ENCODE measurements at regions not wholly inside any gene's neighbourhood (a gene's known extent, or its start where the extent isn't known, plus 50 kb on each side); places are given as distances from the start of the nearest gene placed in this dataset.

- Histone ChIP-seq H3K79me2 (ENCODE audit: control insufficient read depth, insufficient read depth, low read length) (no peaks in the 10 kb centered on the region), H3K4me2 (ENCODE audit: control insufficient read depth, insufficient read depth) (no peak overlapping the region), H4K20me1 (ENCODE audit: control insufficient read depth, insufficient read depth) (no peaks in the 10 kb centered on the region), H3K4me3 (no peak overlapping the region), H3K9ac (ENCODE audit: control insufficient read depth, insufficient read depth, low read length) (no peak overlapping the region), H3K9me3 (replicated peaks; ENCODE audit: control insufficient read depth, insufficient read depth, low read length) (no peaks in the 10 kb centered on the region; the same call in 2 of the 3 replicates), H3K27me3 (replicated peaks in 1 of 2; ENCODE audit: control insufficient read depth in 2 of 2, insufficient read depth in 2 of 2, low read length in 1 of 2) (no peaks in the 10 kb centered on the region), H3K27ac (ENCODE audit: control insufficient read depth, insufficient read depth) (no peak overlapping the region), H2AFZ (ENCODE audit: control insufficient read depth, low read depth, low read length) (no peak overlapping the region), H3K4me1 (ENCODE audit: control insufficient read depth, insufficient read depth, low read length) (no peaks in the 10 kb centered on the region), H3K36me3 (ENCODE audit: control insufficient read depth in 2 of 2, insufficient read depth in 2 of 2, low read length in 1 of 2) (no peaks in the 10 kb centered on the region)
- ATAC-seq (no peak), FAIRE-seq (no peak), DNase-seq (ENCODE audit: low read depth, low spot score) (no peak)
- intact Hi-C loops (cut with micrococcal nuclease; ENCODE audit: unreplicated experiment) (no loop called here), in situ Hi-C loops (cut with MboI) (no loop called here)
- BruUV-seq (replicated peaks) = no TSS peak
- ChIA-PET CTCF (no interaction called here), RAD21 (ENCODE audit: unreplicated experiment) (no interaction called here), SMC1A (ENCODE audit: uncharacterized antibody, unreplicated experiment) (no interaction called here), POLR2A (no interaction called here)
- 48% methylated on average over 2 of the region's 2 CpGs for WGBS (ENCODE audit: insufficient coverage, insufficient replicate concordance, low lambda C conversion rate, missing lambda C conversion rate)
- TF ChIP-seq CEBPZ (IDR thresholded peaks at IDR 0.05; ENCODE audit: low read depth, low read length) (no peak), SIN3A (IDR thresholded peaks at IDR 0.05; ENCODE audit: low read depth, low read length) (no peak), FOXK2 (IDR thresholded peaks at IDR 0.05) (no peak), HCFC1 (IDR thresholded peaks at IDR 0.05; ENCODE audit: low read length) (no peak), MLLT1 (IDR thresholded peaks at IDR 0.05) (no peak), TCF3 (IDR thresholded peaks at IDR 0.05; ENCODE audit: borderline replicate concordance, insufficient read depth, low read depth, low read length) (no peak), KLF5 (IDR thresholded peaks at IDR 0.05; ENCODE audit: partially characterized antibody) (no peak), IKZF1 (conservative IDR thresholded peaks at IDR 0.05) (no peak), HDAC2 (IDR thresholded peaks at IDR 0.05) (no peak), NR2C2 (IDR thresholded peaks at IDR 0.05; ENCODE audit: borderline replicate concordance, control insufficient read depth, insufficient read length, low read depth) (no peak), ATF7 (IDR thresholded peaks at IDR 0.05; ENCODE audit: low read depth) (no peak), CREB1 (IDR thresholded peaks at IDR 0.05; ENCODE audit: low read depth) (no peak), SMAD5 (IDR thresholded peaks at IDR 0.05; ENCODE audit: low read depth) (no peak), USF2 (IDR thresholded peaks at IDR 0.05; ENCODE audit: borderline replicate concordance, low read depth, low read length) (no peak)
- TF ChIP-seq, protein P1, sequence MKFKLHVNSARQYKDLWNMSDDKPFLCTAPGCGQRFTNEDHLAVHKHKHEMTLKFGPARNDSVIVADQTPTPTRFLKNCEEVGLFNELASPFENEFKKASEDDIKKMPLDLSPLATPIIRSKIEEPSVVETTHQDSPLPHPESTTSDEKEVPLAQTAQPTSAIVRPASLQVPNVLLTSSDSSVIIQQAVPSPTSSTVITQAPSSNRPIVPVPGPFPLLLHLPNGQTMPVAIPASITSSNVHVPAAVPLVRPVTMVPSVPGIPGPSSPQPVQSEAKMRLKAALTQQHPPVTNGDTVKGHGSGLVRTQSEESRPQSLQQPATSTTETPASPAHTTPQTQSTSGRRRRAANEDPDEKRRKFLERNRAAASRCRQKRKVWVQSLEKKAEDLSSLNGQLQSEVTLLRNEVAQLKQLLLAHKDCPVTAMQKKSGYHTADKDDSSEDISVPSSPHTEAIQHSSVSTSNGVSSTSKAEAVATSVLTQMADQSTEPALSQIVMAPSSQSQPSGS (IDR thresholded peaks at IDR 0.05; ENCODE audit: low read length) = no peak
- TF ChIP-seq, protein P2, sequence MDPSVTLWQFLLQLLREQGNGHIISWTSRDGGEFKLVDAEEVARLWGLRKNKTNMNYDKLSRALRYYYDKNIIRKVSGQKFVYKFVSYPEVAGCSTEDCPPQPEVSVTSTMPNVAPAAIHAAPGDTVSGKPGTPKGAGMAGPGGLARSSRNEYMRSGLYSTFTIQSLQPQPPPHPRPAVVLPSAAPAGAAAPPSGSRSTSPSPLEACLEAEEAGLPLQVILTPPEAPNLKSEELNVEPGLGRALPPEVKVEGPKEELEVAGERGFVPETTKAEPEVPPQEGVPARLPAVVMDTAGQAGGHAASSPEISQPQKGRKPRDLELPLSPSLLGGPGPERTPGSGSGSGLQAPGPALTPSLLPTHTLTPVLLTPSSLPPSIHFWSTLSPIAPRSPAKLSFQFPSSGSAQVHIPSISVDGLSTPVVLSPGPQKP (IDR thresholded peaks at IDR 0.05; ENCODE audit: low read depth, low read length) = no peak
- TF ChIP-seq, protein P3, sequence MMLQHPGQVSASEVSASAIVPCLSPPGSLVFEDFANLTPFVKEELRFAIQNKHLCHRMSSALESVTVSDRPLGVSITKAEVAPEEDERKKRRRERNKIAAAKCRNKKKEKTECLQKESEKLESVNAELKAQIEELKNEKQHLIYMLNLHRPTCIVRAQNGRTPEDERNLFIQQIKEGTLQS (IDR thresholded peaks at IDR 0.05; ENCODE audit: borderline replicate concordance, extremely low read depth, low read depth, low read length) = no peak
These were observed 1497.2 kb upstream of the RAG2 start for GRCh38 chr11:38095268-38095667.

Measured in GM12878 (cell line).